Vagina (tissue), 2 donors: ENCODE measurements at regions not wholly inside any gene's neighbourhood (a gene's known extent, or its start where the extent isn't known, plus 50 kb on each side); places are given as distances from the start of the nearest gene placed in this dataset.

ENCODE experiments used
- CTCF ChIP-seq, 3 experiments: fragments of 450-650 bp in 2 of 3; fragments of 200-600 bp in 1 of 3; sonication (generic) in 1 of 3; IDR thresholded peaks; one replicate each; pipeline ENCODE4 v1.5.1; 2017 to 2019; ENCODE audit warnings: antibody characterized with exemption in 3 of 3, mild to moderate bottlenecking in 2 of 3, moderate library complexity in 2 of 3
- POLR2A ChIP-seq, 2 donors: fragments of 450-650 bp; IDR thresholded peaks; one replicate each; pipeline ENCODE4 v1.6.1; 2017; ENCODE audit warnings: antibody characterized with exemption in 2 of 2, mild to moderate bottlenecking in 2 of 2, moderate library complexity in 2 of 2
- POLR2AphosphoS5 ChIP-seq, 2 donors: sonication (generic); formaldehyde crosslinking; IDR thresholded peaks; one replicate each; pipeline ENCODE4 v1.9.0; 2017; ENCODE audit warnings: antibody characterized with exemption in 2 of 2, mild to moderate bottlenecking in 2 of 2, low read depth in 1 of 2; ENCODE audit not compliant: insufficient read depth in 1 of 2

GRCh38 chr3:187954873-187955586 is 198.9 kb upstream of the LPP start:
- no peak for TF ChIP-seq CTCF (IDR thresholded peaks at IDR 0.05)
- no peak for TF ChIP-seq POLR2A (IDR thresholded peaks at IDR 0.05)
- TF ChIP-seq POLR2AphosphoS5 (IDR thresholded peaks at IDR 0.05; ENCODE audit: insufficient read depth in 1 of 2, low read depth in 1 of 2), result peak; percentile 51 to 55
